H1 (cell line): ENCODE measurements at regions not wholly inside any gene's neighbourhood (a gene's known extent, or its start where the extent isn't known, plus 50 kb on each side); places are given as distances from the start of the nearest gene placed in this dataset.

Source experiments
- CTCF ChIA-PET: fragments of 300-600 bp; sonication (Branson Sonifier 250); formaldehyde crosslinking; loops from one replicate; lab custom pipeline; 2021; ENCODE audit not compliant: partially characterized antibody; lab: Charles Lee
- POLR2A ChIA-PET: fragments of 300-600 bp; sonication (Branson Sonifier 250); formaldehyde crosslinking; loops from one replicate; lab custom pipeline; 2021; ENCODE audit warnings: inconsistent platforms; ENCODE audit not compliant: partially characterized antibody; lab: Charles Lee
- DNase-seq, 2 experiments: peaks; one replicate each; pipeline versions ENCODE4 v3.0.0 to v3.0.0-alpha.2; 2010 to 2022; ENCODE audit warnings: low spot score in 2 of 2, low read depth in 1 of 2, mixed read lengths in 1 of 2
- FAIRE-seq: peaks from 2 replicates; lab custom pipeline; 2011; peaks lifted over from hg19 to GRCh38; lab: Jason Lieb, UNC
- H2AFZ ChIP-seq: 2 replicates; pipeline ENCODE4 v1.8.1; 2012; ENCODE audit warnings: low read length, inconsistent platforms
- H2AK5ac ChIP-seq: 2 replicates; pipeline ENCODE4 v1.6.1; 2013; ENCODE audit warnings: low read depth, low read length
- H2BK120ac ChIP-seq: replicated peaks from 2 replicates; pipeline ENCODE3; 2013; ENCODE audit warnings: low read depth, low read length, inconsistent platforms
- H2BK12ac ChIP-seq: 2 replicates; pipeline ENCODE4 v1.6.1; 2013; ENCODE audit warnings: low read depth, low read length
- H2BK15ac ChIP-seq: 2 replicates; pipeline ENCODE4 v1.6.1; 2013; ENCODE audit warnings: low read length
- H2BK20ac ChIP-seq: 2 replicates; pipeline ENCODE4 v1.6.1; 2013; ENCODE audit warnings: low read length
- H2BK5ac ChIP-seq: 2 replicates; pipeline ENCODE4 v1.6.1; 2013; ENCODE audit warnings: low read depth, low read length
- H3K14ac ChIP-seq: 2 replicates; pipeline ENCODE4 v1.6.1; 2013; ENCODE audit warnings: inconsistent platforms; ENCODE audit not compliant: insufficient read length
- H3K18ac ChIP-seq: 2 replicates; pipeline ENCODE4 v1.6.1; 2013; ENCODE audit warnings: low read length; ENCODE audit errors: extremely low read depth
- H3K23ac ChIP-seq: 2 replicates; pipeline ENCODE4 v1.6.1; 2013; ENCODE audit warnings: inconsistent platforms; ENCODE audit not compliant: insufficient read length
- H3K23me2 ChIP-seq: 2 replicates; pipeline ENCODE4 v1.6.1; 2013; ENCODE audit warnings: low read depth, low read length
- H3K27ac ChIP-seq: 2 replicates; pipeline ENCODE4 v1.6.1; 2011; ENCODE audit warnings: low read depth, low read length, inconsistent platforms
- H3K27me3 ChIP-seq, 4 experiments: replicated peaks in 1 of 4; 1 replicate in 1 of 4; 2 replicates in 3 of 4; pipeline versions ENCODE4 v1.6.1 to v1.8.1; 2011 to 2013; ENCODE audit warnings: low read length in 3 of 4, mild to moderate bottlenecking in 3 of 4, inconsistent platforms in 2 of 4, mixed read lengths in 2 of 4, moderate library complexity in 1 of 4; ENCODE audit not compliant: control insufficient read depth in 3 of 4, insufficient read depth in 3 of 4; ENCODE audit errors: extremely low read depth in 1 of 4
- H3K36me3 ChIP-seq, 4 experiments: 2 replicates each; pipeline versions ENCODE4 v1.6.1 to v1.8.1; 2011 to 2013; ENCODE audit warnings: mild to moderate bottlenecking in 4 of 4, low read length in 3 of 4, moderate library complexity in 2 of 4, control low read depth in 1 of 4, inconsistent platforms in 1 of 4; ENCODE audit not compliant: insufficient read depth in 4 of 4, control insufficient read depth in 2 of 4
- H3K4ac ChIP-seq: replicated peaks from 2 replicates; pipeline ENCODE3; 2013; ENCODE audit warnings: low read length, low read depth, mixed read lengths, inconsistent platforms; ENCODE audit not compliant: insufficient read length
- H3K4me1 ChIP-seq, 4 experiments: replicated peaks in 1 of 4; 1 replicate in 1 of 4; 2 replicates in 3 of 4; pipeline versions ENCODE4 v1.6.1 to v1.8.1; 2011 to 2013; ENCODE audit warnings: low read length in 3 of 4, inconsistent platforms in 2 of 4, mixed read lengths in 1 of 4; ENCODE audit not compliant: insufficient read depth in 4 of 4, control insufficient read depth in 3 of 4
- H3K4me2 ChIP-seq, 2 experiments: 2 replicates each; pipeline versions ENCODE4 v1.6.1 to v1.8.1; 2011 to 2013; ENCODE audit warnings: low read depth in 2 of 2, low read length in 2 of 2, control low read depth in 1 of 2, inconsistent platforms in 1 of 2, mild to moderate bottlenecking in 1 of 2; ENCODE audit not compliant: insufficient read depth in 1 of 2
- H3K4me3 ChIP-seq, 4 experiments: fragments of 200-600, 300-600 bp in 1 of 4; sonication (generic), shearing (Covaris generic), sonication (Bioruptor Twin) in 1 of 4; 2 replicates each; pipeline versions ENCODE4 v1.5.1 to v1.8.1; 2011 to 2016; ENCODE audit warnings: low read length in 4 of 4, low read depth in 3 of 4, control low read depth in 2 of 4, inconsistent platforms in 2 of 4, mild to moderate bottlenecking in 2 of 4, mixed read lengths in 1 of 4, moderate library complexity in 1 of 4; ENCODE audit not compliant: insufficient read depth in 2 of 4; ENCODE audit errors: extremely low read depth in 1 of 4
- H3K56ac ChIP-seq: replicated peaks from 2 replicates; pipeline ENCODE3; 2013; ENCODE audit warnings: low read depth, mild to moderate bottlenecking, mixed read lengths, low read length, inconsistent platforms; ENCODE audit not compliant: insufficient read length
- H3K79me1 ChIP-seq: 2 replicates; pipeline ENCODE4 v1.6.1; 2013; ENCODE audit warnings: low read depth, low read length, control low read depth
- H3K79me2 ChIP-seq, 2 experiments: 2 replicates each; pipeline versions ENCODE4 v1.6.1 to v1.8.1; 2012 to 2013; ENCODE audit warnings: low read length in 2 of 2, mild to moderate bottlenecking in 2 of 2, inconsistent platforms in 1 of 2; ENCODE audit not compliant: insufficient read depth in 2 of 2, control insufficient read depth in 1 of 2
- H3K9ac ChIP-seq, 4 experiments: replicated peaks in 1 of 4; 1 replicate in 1 of 4; 2 replicates in 3 of 4; pipeline versions ENCODE4 v1.6.1 to v1.8.1; 2011 to 2013; ENCODE audit warnings: low read depth in 3 of 4, low read length in 3 of 4, control low read depth in 2 of 4, mild to moderate bottlenecking in 2 of 4, moderate library complexity in 2 of 4, inconsistent platforms in 1 of 4; ENCODE audit errors: extremely low read depth in 1 of 4
- H3K9me3 ChIP-seq, 2 experiments: 2 replicates each; pipeline versions ENCODE4 v1.6.1 to v1.8.1; 2012 to 2013; ENCODE audit warnings: mild to moderate bottlenecking in 2 of 2, moderate library complexity in 2 of 2, control low read depth in 1 of 2, inconsistent platforms in 1 of 2, low read depth in 1 of 2, low read length in 1 of 2, mixed read lengths in 1 of 2; ENCODE audit not compliant: insufficient read depth in 2 of 2
- H4K20me1 ChIP-seq, 2 experiments: replicated peaks in 1 of 2; 2 replicates each; pipeline versions ENCODE3 to v1.8.1; 2011 to 2013; ENCODE audit warnings: inconsistent platforms in 2 of 2, low read length in 2 of 2, mild to moderate bottlenecking in 1 of 2; ENCODE audit not compliant: insufficient read depth in 2 of 2, control insufficient read depth in 1 of 2
- H4K5ac ChIP-seq: 2 replicates; pipeline ENCODE4 v1.6.1; 2013; ENCODE audit warnings: low read length, low read depth, mixed read lengths, inconsistent platforms; ENCODE audit not compliant: insufficient read length
- H4K8ac ChIP-seq: 2 replicates; pipeline ENCODE4 v1.8.0; 2013; ENCODE audit warnings: mild to moderate bottlenecking, moderate library complexity, low read length, inconsistent platforms; ENCODE audit not compliant: insufficient read depth; ENCODE audit errors: extremely low read depth
- H4K91ac ChIP-seq: replicated peaks from 2 replicates; pipeline ENCODE3; 2013; ENCODE audit warnings: low read length, mixed read lengths, inconsistent platforms; ENCODE audit not compliant: insufficient read length
- KDM1A ChIP-seq: fragments of 200-600, 300-600 bp; sonication (generic); IDR thresholded peaks from 2 replicates; pipeline ENCODE4 v1.7.1; 2016; ENCODE audit warnings: mild to moderate bottlenecking, low read length, borderline replicate concordance
- WGBS, 2 experiments: shearing (Covaris generic) in 1 of 2; methylation state at CpG; one replicate each; pipeline versions ENCODE4 v1.1.6 to v1.1.7; 2013 to 2015; ENCODE audit warnings: low lambda C conversion rate in 2 of 2, mixed read lengths in 2 of 2, inconsistent platforms in 1 of 2, low coverage in 1 of 2, missing lambda C conversion rate in 1 of 2; ENCODE audit not compliant: insufficient replicate concordance in 2 of 2, insufficient coverage in 1 of 2, insufficient read length in 1 of 2; ENCODE audit errors: extremely low coverage in 1 of 2, missing lambda C conversion rate in 1 of 2; 5-methylcytosine and 5-hydroxymethylcytosine counted together

DNA sequence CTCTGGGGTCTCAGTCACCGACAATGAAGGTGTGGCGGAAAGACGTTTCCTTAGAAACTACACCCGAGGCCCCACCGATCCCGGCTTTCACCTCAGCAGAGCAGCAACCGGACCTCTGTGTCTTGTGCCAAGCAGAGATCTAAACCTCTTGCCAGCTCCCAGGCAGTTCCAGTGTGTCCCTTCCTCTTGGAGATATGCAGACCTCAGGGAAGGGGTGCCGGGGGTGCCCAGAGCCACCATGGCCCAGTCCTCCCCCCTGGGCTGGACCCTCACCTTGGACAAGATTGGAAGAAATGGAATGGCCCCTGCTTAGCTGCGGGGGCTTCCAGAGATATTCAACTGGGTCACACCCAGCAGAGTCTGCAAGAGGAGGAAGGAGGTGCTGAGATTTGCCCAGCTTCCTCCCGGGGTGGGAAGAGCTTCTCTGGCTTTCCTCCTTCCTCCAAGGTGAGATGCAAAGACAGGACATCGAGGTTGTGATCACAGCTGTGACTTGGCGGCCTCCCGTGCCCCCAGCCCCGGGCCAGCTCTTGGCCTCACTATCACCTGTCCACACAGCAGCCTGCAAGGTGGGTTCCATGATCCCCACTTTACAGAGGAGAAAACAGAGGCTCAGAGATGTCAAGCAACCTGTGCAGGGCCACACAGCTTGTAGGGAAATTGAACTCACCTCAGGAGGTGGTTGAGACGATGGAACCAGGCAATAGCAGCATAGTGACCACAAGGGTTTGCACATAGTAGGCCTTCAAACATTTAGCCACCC, 281.7 kb upstream of the RTL1 start:
- Histone ChIP-seq H3K36me3 (no peaks in the 10 kb centered on the region), H2BK15ac (no peak overlapping the region), H4K91ac (no peak overlapping the region), H4K8ac (no peak overlapping the region), H3K4ac (no peak overlapping the region), H3K79me2 (no peaks in the 10 kb centered on the region), H3K23ac (no peak overlapping the region), H3K9ac (no peak overlapping the region), H3K56ac (no peak overlapping the region), H3K4me1 (peaks cover 0 to 5% (median 4%) of the 10 kb centered on the region in 4 experiments; a peak in 4 of 7 replicates), H4K20me1 (no peaks in the 10 kb centered on the region), H2AFZ (no peak overlapping the region), H2BK20ac (no peak overlapping the region), H3K23me2 (peaks cover 10% of the 10 kb centered on the region; the same call in 1 of the 2 replicates), H4K5ac (no peak overlapping the region), H3K27me3 (no peaks in the 10 kb centered on the region; a peak in 1 of 7 replicates), H3K4me2 (no peak overlapping the region), H3K9me3 (no peaks in the 10 kb centered on the region), H2AK5ac (no peak overlapping the region), H2BK5ac (no peak overlapping the region), H3K27ac (no peak overlapping the region), H2BK12ac (no peak overlapping the region), H3K79me1 (no peaks in the 10 kb centered on the region), H3K14ac (no peak overlapping the region), H3K18ac (no peak overlapping the region), H3K4me3 (no peak overlapping the region), H2BK120ac (no peak overlapping the region)
- peak in 1 of 2 experiments; percentile 43 for DNase-seq
- CTCF ChIA-PET, result interaction anchor here (0.7 to 2.1 kb wide), 6 partner anchors 9 to 444 kb away, joined by 3 to 8 read pairs (median 4); no protein-coding TSS in a partner anchor
- no peak for TF ChIP-seq KDM1A
- WGBS, 2 experiments, result 91% methylated on average over 15 of the region's 15 CpGs; no CpG with 5 or more reads in 1 of the 2 experiments
- FAIRE-seq, result no peak
- POLR2A ChIA-PET, result no interaction called here
